GM19372 (cell line): ENCODE measurements at regions not wholly inside any gene's neighbourhood (a gene's known extent, or its start where the extent isn't known, plus 50 kb on each side); places are given as distances from the start of the nearest gene placed in this dataset.

ENCODE experiments used
- ATAC-seq: cut with Tn5 transposase; IDR thresholded peaks from one replicate; pipeline ENCODE4 v1.9.1; 2021; ENCODE audit warnings: mild to moderate bottlenecking, low read depth, moderate library complexity; ENCODE audit not compliant: unreplicated experiment

DNA sequence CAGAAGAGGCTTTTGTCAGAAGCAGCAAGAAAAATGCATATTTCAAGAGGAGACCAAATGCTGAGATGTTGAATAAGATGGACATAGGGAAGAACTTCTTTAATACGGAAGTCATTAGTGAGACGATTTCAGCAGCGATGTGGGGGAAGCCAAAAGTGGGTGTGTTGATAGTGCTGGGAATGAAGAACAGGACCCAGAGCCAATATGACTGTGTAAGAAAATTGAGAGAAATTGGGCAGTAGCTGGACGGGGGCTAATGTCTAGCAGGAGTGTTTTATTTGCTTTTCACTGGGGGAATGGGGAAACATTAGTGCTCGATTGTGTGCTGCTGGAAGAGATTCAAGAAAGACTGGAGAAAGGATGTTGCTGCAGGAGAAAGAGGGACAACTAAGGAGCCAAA is 788.7 kb upstream of the KLHL29 start:
- ATAC-seq = no peak

DNA sequence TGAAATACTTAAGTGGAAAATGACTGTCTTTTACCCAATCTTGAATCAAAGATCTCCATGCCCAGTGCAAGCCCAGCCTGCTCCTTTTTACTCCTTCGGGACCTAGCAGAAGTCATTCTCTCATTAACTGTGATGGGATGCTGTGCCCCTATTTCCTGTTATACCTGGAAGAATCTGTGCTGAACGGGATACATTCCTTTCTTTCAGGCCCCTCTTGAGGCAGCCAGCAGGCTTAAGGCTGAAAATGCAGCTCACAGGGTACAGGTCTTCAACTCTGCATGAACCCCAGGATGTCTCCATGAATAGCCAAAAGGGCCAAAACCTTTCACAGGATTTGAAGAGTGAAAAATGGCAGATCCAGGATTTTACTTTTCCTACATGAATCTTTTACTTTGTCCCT is 784.8 kb upstream of the KLHL29 start:
- no peak for ATAC-seq

- no peak for ATAC-seq
Observed at GRCh38 chr2:22600999-22601398, 784.0 kb upstream of the KLHL29 start.

DNA sequence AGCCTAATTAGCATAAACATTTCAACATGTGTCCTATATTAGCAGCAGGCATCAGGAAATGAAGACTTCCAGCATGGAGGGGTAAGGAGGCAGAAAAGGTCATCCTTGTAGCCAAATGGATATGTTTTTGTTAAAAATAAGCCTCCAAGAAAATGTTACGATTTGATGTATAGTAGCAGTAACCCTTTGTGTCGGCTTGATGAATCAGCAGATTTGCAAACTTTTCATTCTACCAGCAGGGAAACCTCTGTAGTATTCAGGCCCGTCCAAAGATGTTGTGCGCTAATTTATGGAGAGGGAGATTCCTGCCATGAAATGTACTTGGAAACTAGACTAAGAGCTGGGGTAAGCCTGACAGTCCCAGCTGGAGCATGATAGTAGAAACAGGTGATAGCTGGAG is 780.8 kb upstream of the KLHL29 start:
- ATAC-seq = no peak

- no peak for ATAC-seq
Observed at GRCh38 chr2:22616031-22616430, 768.9 kb upstream of the KLHL29 start.

DNA sequence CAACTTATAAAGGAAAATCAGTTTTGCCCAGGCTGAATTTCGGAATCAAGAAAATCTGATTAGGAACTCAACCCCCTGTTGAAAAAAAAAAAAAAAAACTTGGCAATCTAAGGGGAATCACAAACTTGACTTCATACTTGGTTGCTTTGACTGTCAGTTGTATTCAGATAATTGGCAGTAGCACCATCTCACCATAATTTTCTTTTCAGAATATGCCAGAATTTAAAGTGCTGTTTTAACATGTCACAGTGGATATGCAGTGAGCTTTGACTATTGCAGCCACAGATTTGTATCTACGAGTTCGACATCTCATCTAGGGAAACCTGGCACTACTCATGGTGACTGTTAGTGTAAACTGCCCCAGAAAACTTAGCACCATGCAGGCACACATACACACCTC is 761.4 kb upstream of the KLHL29 start:
- no peak for ATAC-seq

DNA sequence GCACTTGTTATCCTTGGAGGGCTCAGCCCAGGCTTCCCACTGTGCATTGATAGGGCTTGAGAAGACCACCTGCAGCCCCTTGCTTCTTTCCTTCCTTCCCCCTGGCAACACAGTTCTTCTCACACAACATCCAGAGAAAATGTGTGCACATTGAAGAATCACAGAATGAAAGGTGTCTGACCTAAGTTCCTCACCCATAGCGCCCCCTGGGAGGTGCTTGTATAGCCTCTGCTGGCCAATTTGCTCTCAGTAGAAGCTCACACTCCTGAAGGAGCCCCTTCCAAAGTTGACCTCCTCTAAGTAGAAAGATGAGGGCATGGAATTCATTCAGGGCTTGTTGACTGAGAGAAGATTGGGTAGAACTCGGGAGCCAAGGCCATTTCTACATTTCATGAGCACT is 758.4 kb upstream of the KLHL29 start:
- no peak for ATAC-seq

DNA sequence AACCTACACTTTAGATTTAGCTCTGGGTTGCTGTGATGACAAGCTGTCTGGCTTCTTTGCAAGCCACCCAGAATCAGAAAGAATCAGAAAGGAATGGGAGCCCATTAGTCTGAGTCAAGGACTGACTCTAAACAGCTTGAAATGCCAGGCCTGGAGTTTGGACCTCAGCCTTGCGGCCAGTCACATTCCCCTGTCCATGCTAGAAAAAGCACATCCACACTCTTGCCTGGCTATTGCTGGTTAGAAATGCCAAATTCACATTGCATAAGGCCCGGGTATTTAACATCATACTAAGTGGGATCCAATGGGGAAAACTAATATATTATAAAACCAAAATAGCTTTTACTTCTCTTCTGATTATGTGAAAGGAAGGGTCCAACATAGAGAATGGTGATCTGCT is 756.8 kb upstream of the KLHL29 start:
- ATAC-seq = no peak

- ATAC-seq = no peak
Observed at GRCh38 chr2:22628906-22629305, 756.1 kb upstream of the KLHL29 start.

GRCh38 chr2:22634167-22634566 is 750.8 kb upstream of the KLHL29 start:
- ATAC-seq = no peak

DNA sequence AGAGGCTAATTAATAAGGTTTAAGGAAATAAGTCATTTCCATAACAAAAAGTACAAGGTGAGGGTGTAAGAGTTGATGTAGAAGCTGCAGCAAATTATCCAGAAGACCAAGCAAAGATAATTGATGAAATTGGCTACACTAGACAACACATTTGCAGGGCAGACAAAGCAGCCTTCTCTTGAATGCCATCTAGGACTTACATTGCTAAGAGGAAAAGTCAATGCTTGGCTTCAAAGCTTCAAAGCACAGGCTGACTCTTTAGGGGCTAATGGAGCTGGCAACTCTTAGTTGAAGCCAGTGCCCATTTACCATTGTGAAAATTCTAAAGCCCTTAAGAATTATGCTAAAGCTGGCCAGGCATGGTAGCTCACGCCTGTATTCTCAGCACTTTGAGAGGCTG is 728.6 kb upstream of the KLHL29 start:
- ATAC-seq = no peak

DNA sequence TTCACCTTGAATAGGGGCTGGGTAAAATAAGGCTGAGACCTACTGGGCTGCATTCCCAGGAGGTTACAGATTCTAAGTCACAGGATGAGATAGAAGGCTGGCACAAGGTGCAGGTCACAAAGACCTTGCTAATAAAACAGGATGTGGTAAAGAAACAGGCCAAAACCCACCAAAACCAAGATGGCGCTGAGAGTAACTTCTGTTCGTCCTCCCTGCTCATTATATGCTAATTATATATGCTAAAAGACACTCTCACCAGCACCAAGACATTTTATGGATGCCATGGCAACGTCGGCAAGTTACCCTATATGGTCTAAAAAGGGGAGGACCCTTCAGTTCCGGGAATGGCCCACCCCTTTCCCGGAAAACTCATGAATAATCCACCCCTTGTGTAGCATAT is 711.5 kb upstream of the KLHL29 start:
- no peak for ATAC-seq

GRCh38 chr2:22683914-22684313 is 701.1 kb upstream of the KLHL29 start:
- ATAC-seq = no peak

DNA sequence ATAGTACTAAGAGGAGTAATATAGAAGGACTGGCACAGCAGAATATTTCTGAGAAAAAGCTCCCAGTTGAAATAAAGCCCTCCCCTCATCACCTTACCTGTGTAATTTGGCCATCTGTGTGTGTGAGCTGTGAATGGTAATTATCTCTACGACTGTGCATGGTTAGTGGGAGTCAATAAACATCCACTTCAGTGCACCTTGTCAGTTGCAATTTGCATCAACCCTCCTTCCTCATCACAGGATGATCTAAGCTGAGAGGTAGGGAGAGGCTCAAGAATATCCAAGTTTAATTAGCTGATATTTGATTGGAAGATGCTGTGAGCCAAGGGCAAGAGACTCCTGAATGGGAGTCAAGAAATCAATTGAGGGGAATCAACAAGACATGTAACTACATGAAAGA is 694.9 kb upstream of the KLHL29 start:
- ATAC-seq = no peak

GRCh38 chr2:22691666-22692065 is 693.3 kb upstream of the KLHL29 start:
- no peak for ATAC-seq

DNA sequence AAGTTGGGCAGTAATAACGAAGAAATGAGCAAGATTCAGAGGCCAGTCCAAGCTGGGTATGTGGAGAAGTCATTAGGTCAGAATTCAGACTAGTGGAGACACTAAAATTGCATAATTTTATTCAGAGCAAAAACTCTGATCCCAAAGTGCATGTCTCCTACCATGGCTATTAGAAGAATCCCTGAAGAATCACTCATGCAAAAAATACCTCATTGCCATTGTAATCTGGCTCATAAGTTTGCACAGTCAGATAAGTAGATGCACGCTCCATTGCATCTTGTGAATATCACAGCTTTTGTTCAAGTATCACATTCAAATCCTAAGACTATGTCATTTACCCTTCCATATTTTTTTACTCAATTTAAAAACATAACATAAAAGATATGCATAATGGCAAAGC is 692.2 kb upstream of the KLHL29 start:
- ATAC-seq = no peak

GRCh38 chr2:22694300-22694699 is 690.7 kb upstream of the KLHL29 start:
- no peak for ATAC-seq

DNA sequence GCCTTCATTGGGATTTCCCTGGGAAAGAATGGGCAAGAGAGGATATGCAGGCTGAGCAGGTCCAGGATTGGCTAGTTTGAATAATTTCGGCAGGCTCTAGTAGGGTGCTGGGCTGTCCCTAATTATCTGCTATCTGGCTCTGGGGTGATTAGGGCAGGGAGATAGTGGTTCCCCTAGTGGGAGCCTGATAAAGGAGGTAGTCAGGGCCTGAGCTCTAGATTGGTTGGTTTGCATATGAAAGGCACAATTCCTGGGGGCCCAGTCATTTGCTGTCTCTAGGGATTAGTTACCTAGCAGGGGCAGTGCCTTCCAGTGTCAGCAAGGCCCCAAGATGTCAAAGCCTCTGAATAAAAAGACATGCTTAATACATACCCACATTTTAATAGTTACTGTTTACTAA is 690.1 kb upstream of the KLHL29 start:
- ATAC-seq = no peak

- no peak for ATAC-seq
Observed at GRCh38 chr2:22697054-22697788, 687.8 kb upstream of the KLHL29 start.

DNA sequence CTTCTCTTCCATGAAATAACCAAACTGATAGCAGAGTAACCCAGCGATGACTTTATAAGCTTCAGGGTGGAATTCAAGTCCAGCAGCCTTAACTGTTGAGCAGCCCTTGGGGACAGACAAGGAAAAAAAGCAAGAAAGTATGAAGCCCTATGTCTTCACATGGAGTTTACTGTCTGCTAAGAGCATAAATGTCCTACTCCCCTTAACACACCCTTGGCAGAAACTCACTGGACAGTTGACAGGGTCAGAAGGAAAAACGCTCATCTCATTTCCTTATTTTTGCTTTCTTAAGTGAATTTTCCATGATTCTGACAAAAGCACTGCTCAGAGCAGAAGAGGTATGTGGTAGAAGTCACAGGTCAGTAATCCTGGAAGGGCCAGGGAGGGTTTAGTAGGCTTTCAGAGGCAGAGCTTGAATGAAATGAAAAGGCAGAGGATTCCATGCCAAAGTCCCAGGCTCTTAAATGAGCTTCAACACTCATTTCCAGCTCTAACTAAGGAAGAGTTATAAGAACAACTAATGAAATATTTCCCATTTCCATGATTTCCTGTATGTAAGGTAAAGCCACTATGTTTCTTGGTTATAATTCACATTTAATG is 683.3 kb upstream of the KLHL29 start:
- ATAC-seq = no peak

DNA sequence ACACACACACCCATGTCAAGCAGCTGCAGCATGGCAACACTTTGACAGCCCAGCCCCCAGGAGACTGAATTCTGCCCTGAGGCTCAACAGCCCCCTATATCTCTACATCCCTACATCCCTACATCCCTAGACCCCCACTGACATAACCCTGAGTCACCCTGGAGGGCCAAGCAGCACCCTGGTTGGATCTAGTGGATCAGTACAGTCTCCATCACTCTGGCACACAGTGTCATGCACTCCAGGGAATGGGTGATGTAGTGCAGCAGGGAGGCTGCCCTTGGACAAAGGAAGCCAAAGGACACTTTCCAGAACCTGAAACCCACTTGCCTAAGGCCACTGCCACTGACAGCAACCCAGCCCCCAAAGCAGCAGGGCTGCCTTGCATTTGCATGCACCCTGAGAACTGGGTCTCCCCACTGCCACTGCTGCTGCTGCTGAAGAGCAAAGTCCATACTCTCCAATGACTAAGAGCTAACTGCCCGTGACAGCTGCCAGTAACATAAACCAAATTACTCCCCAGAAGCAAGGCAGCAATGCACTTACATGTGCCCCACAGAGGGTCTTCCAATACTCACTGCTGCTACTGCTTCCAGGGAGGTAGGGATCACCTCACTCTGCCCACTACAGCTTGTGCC is 681.6 kb upstream of the KLHL29 start:
- no peak for ATAC-seq

DNA sequence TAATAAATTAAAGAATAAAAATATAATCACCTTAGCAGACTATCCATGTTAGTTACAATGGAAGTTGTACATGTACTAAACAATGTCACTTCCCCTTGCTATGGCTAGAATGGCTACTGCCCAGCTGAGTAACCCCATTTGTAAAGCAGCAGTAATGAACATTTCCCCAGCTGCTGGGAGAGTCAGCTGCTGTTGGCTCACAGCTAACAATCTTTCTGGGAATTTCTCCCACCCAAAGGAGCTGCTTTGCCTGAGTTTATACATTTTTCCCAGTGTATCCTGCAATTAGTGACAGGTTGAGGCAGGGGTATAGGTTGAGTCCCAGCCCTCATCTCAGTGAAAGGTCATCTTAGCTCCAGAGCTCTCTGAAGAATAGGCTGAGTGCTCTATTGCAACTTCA is 665.6 kb upstream of the KLHL29 start:
- no peak for ATAC-seq
